SIG-M5 (cell line): ENCODE measurements at regions not wholly inside any gene's neighbourhood (a gene's known extent, or its start where the extent isn't known, plus 50 kb on each side); places are given as distances from the start of the nearest gene placed in this dataset.

Experiments used
- DNase-seq: peaks from one replicate; lab custom pipeline; 2025; lab: John Stamatoyannopoulos, UW

GRCh38 chr2:76318848-76319360 lies 608.2 kb upstream of the GCFC2 start:
- no peak for DNase-seq

GRCh38 chr2:76316691-76317090 lies 606.0 kb upstream of the GCFC2 start:
- no peak for DNase-seq

- no peak for DNase-seq
Measured at GRCh38 chr2:76314271-76315020, 603.7 kb upstream of the GCFC2 start.

- no peak for DNase-seq
Measured at GRCh38 chr2:76312236-76312635, 601.5 kb upstream of the GCFC2 start.

- DNase-seq: no peak
Measured at GRCh38 chr2:76311728-76312127, 601.0 kb upstream of the GCFC2 start.

- DNase-seq: no peak
Measured at GRCh38 chr2:76310894-76311633, 600.3 kb upstream of the GCFC2 start.

GRCh38 chr2:76307495-76307894 lies 596.8 kb upstream of the GCFC2 start:
- DNase-seq: no peak

- DNase-seq: no peak
Measured at GRCh38 chr2:76298041-76298440, 587.3 kb upstream of the GCFC2 start.

GRCh38 chr2:76296438-76296837 lies 585.7 kb upstream of the GCFC2 start:
- DNase-seq: no peak

GRCh38 chr2:76295762-76296161 lies 585.0 kb upstream of the GCFC2 start:
- DNase-seq: no peak

GRCh38 chr2:76288598-76288997 lies 577.9 kb upstream of the GCFC2 start:
- no peak for DNase-seq

GRCh38 chr2:76288146-76288545 lies 577.4 kb upstream of the GCFC2 start:
- no peak for DNase-seq

GRCh38 chr2:76283350-76283749 lies 572.6 kb upstream of the GCFC2 start:
- DNase-seq: no peak

- no peak for DNase-seq
Measured at GRCh38 chr2:76281156-76281841, 570.6 kb upstream of the GCFC2 start.

- DNase-seq: no peak
Measured at GRCh38 chr2:76280686-76281085, 570.0 kb upstream of the GCFC2 start.

- DNase-seq: no peak
Measured at GRCh38 chr2:76279142-76279541, 568.4 kb upstream of the GCFC2 start.

GRCh38 chr2:76275788-76276187 lies 565.1 kb upstream of the GCFC2 start:
- no peak for DNase-seq

- no peak for DNase-seq
Measured at GRCh38 chr2:76274676-76275075, 564.0 kb upstream of the GCFC2 start.

- DNase-seq: no peak
Measured at GRCh38 chr2:76274160-76274559, 563.4 kb upstream of the GCFC2 start.

- no peak for DNase-seq
Measured at GRCh38 chr2:76270096-76270710, 559.5 kb upstream of the GCFC2 start.

GRCh38 chr2:76268902-76269620 lies 558.3 kb upstream of the GCFC2 start:
- no peak for DNase-seq

GRCh38 chr2:76268484-76268883 lies 557.8 kb upstream of the GCFC2 start:
- DNase-seq: no peak
